ENCODE measurements at regions not wholly inside any gene's neighbourhood (a gene's known extent, or its start where the extent isn't known, plus 50 kb on each side); places are given as distances from the start of the nearest gene placed in this dataset.
"Not testable (repeated sequence)": the region's sequence is repeated elsewhere in the genome, so short reads cannot be mapped to it uniquely, and the experiment has no call there.

DNA sequence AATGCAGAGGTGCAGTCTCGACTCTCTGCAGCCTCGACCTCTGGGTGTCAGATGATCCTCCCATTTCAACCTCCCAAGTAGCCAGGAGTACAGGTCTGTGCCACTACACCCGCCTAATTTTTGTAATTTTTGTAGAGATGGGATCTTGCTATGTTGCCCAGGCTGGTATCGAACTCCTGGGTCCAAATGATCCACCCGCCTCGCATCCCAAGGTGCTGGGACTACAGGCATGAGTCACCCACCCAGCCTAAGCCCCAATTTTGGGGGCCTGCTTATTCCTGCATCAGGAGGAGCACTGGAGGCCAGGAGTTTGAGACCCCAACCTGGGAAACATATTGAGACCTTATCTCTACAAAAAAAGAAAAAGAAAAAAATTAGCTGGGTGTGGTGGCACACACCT lies 80.1 kb upstream of the ADGRE5 start:
- WGBS, 2 donors, result 89 to 97% methylated on average over 6 of the region's 6 CpGs
- no peak for DNase-seq

DNA sequence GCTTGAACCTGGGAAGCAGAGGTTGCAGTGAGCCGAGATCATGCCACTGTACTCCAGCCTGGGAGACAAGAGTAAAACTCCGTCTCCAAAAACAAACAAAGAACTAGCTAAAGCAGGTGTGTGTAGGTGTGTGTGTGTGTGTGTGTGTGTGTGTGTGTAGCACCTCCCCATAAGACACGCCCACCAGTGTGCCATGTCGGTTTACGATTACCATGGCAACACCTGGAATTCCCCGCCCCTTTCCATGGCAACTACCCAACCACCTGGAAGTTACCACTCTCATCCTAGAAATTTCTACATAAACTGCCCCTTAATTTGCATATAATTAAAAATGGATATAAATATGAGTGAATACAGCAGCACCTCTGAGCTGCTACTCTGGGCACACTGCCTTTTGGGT lies 80.9 kb upstream of the ADGRE5 start:
- H3K27me3 ChIP-seq, result no peaks in the 10 kb centered on the region
- WGBS, 2 donors, result 69 to 75% methylated on average over 6 of the region's 6 CpGs
- H3K27ac ChIP-seq, result no peak overlapping the region
- intact Hi-C loops (cut with DNase I), result no loop called here
- no peak for TF ChIP-seq POLR2A (IDR thresholded peaks at IDR 0.05)
- TF ChIP-seq, protein P1, sequence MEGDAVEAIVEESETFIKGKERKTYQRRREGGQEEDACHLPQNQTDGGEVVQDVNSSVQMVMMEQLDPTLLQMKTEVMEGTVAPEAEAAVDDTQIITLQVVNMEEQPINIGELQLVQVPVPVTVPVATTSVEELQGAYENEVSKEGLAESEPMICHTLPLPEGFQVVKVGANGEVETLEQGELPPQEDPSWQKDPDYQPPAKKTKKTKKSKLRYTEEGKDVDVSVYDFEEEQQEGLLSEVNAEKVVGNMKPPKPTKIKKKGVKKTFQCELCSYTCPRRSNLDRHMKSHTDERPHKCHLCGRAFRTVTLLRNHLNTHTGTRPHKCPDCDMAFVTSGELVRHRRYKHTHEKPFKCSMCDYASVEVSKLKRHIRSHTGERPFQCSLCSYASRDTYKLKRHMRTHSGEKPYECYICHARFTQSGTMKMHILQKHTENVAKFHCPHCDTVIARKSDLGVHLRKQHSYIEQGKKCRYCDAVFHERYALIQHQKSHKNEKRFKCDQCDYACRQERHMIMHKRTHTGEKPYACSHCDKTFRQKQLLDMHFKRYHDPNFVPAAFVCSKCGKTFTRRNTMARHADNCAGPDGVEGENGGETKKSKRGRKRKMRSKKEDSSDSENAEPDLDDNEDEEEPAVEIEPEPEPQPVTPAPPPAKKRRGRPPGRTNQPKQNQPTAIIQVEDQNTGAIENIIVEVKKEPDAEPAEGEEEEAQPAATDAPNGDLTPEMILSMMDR (IDR thresholded peaks at IDR 0.05), result no peak
- no peaks in the 10 kb centered on the region for H3K36me3 ChIP-seq
- H3K4me3 ChIP-seq (replicated peaks in 1 of 3), result no peak overlapping the region
- H3K4me1 ChIP-seq, result no peaks in the 10 kb centered on the region
- H3K9me3 ChIP-seq, result no peaks in the 10 kb centered on the region
- no peak for DNase-seq

More for the DNA sequence above, 80.1 kb upstream of the ADGRE5 start:
- TF ChIP-seq, protein P1 (IDR thresholded peaks at IDR 0.05), result no peak
- TF ChIP-seq POLR2A (IDR thresholded peaks at IDR 0.05), result no peak
- H3K4me3 ChIP-seq (replicated peaks in 1 of 3), result no peak overlapping the region
- H3K36me3 ChIP-seq, result no peaks in the 10 kb centered on the region
- no peaks in the 10 kb centered on the region for H3K4me1 ChIP-seq
- no peaks in the 10 kb centered on the region for H3K27me3 ChIP-seq
- intact Hi-C loops (cut with DNase I), result no loop called here
- H3K27ac ChIP-seq, result no peak overlapping the region
- H3K9me3 ChIP-seq, result no peaks in the 10 kb centered on the region

DNA sequence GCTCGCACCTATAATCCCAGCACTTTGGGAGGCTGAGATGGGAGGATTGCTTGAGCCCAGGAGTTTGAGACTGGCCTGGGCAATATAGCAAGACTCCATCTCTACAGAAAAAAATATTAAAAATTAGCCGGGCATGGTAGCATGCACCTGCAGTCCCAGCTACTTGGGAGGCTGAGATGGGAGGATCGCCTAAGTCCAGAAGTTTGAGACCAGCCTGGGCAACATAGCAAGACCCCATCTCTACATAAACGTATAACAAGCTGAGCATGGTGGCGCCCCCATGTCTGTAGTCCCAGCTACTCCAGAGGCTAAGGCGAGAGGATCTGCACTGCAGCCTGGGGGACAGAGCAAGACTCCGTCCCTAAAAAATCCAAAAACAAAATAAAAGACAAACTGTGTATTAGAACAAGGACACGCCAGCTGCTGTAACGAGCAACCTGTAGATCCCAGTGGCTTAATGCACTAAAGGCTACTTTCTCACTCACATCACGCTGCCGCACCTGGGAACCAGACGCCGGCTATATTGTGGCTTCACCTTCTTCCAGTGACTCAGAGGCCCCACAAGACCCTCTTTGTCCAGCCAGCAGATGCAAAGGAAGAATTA lies 81.9 kb upstream of the ADGRE5 start:
- H3K36me3 ChIP-seq; H3K9me3 ChIP-seq; H3K4me1 ChIP-seq; H3K27ac ChIP-seq; H3K4me3 ChIP-seq (replicated peaks in 1 of 3); intact Hi-C loops (cut with DNase I); H3K27me3 ChIP-seq; DNase-seq: not testable (repeated sequence)
- 94 to 96% methylated on average over 13 of the region's 13 CpGs for WGBS, 2 donors

DNA sequence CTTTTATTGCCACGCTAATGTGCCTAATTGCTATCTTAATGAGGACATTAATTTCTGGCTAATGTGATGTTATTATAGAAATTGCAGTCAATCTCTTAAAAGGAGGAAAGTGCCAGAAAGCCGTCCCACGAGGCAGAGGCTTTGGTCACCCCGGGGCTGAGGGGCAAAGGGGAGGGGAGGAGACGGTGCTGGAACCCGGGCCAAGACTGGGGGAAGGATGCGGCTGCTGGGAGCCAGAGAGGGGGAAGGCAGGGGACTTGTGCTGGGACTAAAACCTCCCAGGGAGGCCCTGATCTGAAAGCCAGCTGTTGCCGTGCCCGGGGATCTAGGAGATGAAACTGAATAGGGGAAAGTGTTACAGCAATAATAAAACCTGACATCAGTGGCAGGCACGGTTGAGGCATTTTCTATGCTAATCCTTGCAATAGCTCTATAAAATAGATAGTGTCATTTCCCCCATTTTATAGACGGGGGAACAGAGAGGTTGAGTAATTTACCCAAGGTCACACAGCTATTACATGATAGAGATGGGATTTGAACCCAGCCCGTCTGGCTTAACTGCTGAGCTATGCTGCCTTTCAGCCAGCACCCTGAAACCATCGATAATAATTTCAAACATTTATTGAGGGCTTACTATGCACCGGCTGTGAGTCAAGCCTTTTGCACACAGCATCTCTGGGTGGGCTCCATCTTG lies 83.2 kb upstream of the ADGRE5 start:
- H3K9me3 ChIP-seq; H3K4me1 ChIP-seq; H3K4me3 ChIP-seq (replicated peaks in 1 of 3); H3K36me3 ChIP-seq; intact Hi-C loops (cut with DNase I); DNase-seq; H3K27ac ChIP-seq; H3K27me3 ChIP-seq: not testable (repeated sequence)
- WGBS, 2 donors, result 45 to 53% methylated on average over 14 of the region's 14 CpGs

DNA sequence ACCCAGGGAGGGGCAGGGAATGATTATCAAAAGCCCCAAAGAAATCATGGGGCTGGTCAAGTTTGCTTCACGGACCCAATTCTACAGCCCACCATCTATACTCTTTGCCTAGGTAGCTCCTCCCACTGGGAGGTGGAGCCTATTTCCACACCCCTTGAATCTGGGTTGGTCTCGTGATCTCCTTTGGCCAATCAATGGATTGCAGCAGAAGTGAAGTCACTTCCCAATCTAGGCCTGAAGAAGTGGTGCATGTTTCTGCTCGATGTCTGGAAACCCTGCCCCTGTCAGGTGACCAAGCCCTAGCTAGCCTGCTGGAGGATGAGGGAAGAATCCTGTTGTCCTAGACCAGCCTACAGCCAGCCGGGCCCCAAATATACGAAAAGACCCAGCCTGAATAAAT lies 86.3 kb upstream of the ADGRE5 start:
- H3K27ac ChIP-seq; H3K4me1 ChIP-seq; H3K27me3 ChIP-seq; DNase-seq; H3K9me3 ChIP-seq; intact Hi-C loops (cut with DNase I); H3K36me3 ChIP-seq; H3K4me3 ChIP-seq (replicated peaks in 1 of 3): not testable (repeated sequence)
- WGBS, 2 donors, result 74 to 82% methylated on average over 5 of the region's 5 CpGs

DNA sequence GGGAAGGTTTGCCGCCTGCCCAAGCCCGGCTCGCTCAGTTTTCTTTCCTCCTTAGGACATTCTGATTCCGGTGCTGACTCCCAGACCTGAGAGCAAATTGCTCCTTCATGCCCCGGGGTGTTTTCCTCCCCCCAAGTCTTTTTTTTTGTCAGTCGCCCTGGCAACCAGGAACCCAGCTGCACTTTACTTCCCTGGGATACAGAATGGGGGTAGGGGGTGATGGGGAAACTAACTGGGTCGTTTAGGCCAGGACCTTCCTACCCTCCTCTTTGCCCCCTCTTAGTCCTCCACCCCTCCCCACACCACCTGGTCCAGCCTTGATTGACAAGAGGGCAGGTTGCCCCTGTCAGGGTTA lies 87.5 kb upstream of the ADGRE5 start:
- H3K36me3 ChIP-seq; H3K4me3 ChIP-seq (replicated peaks in 1 of 3); intact Hi-C loops (cut with DNase I); H3K27me3 ChIP-seq; H3K9me3 ChIP-seq; H3K27ac ChIP-seq; DNase-seq; H3K4me1 ChIP-seq: not testable (repeated sequence)
- 29 to 31% methylated on average over 7 of the region's 7 CpGs for WGBS, 2 donors

DNA sequence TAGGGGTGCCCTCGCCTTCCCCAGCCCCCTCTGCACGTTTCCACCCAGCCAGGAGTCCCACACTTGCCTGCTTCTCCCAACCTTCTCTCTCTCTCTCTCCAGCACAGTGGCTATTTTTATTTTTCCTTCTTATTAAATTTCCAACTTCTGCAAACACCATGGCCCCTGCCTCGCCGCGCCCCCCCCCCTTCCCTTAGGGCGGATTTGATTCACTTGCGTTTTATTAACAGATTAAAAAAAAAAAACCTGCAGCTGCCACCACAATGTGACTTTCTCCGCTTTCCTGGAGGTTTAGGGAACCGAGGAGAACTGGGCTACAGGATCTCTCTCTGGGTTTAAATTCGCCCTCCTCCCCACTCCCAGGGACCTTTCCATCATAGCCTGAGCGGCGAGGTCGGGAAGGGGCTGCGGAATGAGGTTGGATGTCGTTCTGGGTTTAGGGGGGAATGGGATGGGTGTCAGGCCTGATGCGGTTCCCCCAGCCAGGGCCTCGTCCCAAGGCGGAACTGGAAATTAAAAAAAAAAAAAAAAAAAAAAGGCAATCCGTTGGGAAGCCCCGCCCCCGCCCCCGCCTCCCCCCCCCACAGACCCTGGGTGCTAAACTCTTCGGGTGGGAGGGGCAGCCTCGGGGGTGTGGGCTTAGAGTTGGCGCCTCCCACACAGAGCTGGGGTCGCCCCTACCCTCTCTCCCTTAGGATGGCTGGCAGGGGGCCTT lies 87.3 kb upstream of the ADGRL1 start:
- H3K4me3 ChIP-seq (replicated peaks in 1 of 3); DNase-seq; H3K27me3 ChIP-seq; H3K36me3 ChIP-seq; H3K9me3 ChIP-seq; intact Hi-C loops (cut with DNase I); H3K4me1 ChIP-seq; H3K27ac ChIP-seq: not testable (repeated sequence)
- 12 to 14% methylated on average over 25 to 26 of the region's 26 CpGs for WGBS, 2 donors

DNA sequence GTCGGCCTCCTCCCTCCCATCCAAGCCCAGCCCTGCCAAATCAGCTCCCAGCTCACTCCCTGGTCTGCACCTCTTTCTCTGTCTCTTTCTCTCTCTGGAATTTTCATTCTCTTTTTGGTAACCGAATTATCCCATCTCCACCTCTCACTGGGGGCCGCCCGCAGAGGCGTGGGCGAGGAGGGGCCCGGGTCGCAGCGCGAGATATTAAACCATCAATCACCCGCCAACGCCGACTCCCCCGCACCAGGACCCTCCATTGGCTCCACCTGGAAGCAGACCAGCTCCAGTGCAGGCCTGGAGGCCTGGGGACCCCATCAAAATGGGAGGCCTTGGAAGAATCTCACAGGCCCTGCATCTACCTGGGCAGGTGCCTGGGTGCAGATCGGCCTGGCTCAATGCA lies 83.8 kb upstream of the ADGRL1 start:
- H3K9me3 ChIP-seq; H3K27me3 ChIP-seq; intact Hi-C loops (cut with DNase I); H3K4me1 ChIP-seq; H3K27ac ChIP-seq; DNase-seq; H3K4me3 ChIP-seq (replicated peaks in 1 of 3); H3K36me3 ChIP-seq: not testable (repeated sequence)
- 76 to 82% methylated on average over 14 to 15 of the region's 15 CpGs for WGBS, 2 donors

DNA sequence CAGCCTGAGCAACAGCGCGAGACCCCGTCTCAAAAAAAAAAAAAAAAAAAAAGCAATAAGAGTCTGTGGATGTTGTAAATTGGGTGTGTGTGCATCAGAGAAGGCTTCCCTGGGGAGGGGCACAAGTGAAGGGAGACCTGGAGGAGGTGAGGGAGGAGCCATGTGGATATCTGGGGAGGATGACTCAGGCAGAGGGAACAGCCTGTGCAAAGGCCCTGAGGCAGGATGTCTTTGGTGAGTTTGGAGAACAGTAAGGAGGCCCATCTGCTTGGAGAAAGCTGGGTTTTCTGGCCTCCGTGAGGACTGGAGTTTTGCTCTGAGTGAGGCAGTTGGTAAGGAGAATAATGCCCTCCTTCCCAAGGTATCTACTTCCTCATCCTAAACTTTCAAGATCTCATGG lies 81.9 kb upstream of the ADGRL1 start:
- H3K4me1 ChIP-seq; H3K9me3 ChIP-seq; H3K27me3 ChIP-seq; H3K36me3 ChIP-seq; DNase-seq; intact Hi-C loops (cut with DNase I); H3K4me3 ChIP-seq (replicated peaks in 1 of 3); H3K27ac ChIP-seq: not testable (repeated sequence)
- 94 to 95% methylated on average over 3 to 4 of the region's 4 CpGs for WGBS, 2 donors

DNA sequence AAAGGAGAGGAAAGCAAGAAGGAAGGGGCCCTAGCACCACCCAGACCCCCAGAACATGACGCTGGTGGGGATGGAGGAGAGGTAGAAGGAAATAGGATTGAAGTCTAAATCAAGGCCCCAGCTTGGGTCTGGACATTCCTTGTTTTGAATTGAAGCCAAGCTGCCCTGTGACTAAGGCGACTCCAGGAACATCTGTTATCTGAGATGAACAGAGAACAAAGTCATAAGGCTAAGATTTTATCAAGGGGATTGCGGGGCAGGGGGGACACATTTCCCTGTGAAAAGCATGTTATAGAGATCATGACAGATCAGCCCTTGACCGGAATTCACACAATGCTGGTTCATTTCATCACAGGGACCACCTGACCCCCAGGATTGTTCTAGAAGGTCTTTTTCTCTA lies 80.6 kb upstream of the ADGRL1 start:
- intact Hi-C loops (cut with DNase I); H3K9me3 ChIP-seq; H3K4me1 ChIP-seq; H3K4me3 ChIP-seq (replicated peaks in 1 of 3); H3K27ac ChIP-seq; DNase-seq; H3K36me3 ChIP-seq; H3K27me3 ChIP-seq: not testable (repeated sequence)
- WGBS, 2 donors, result 82 to 86% methylated on average over 4 of the region's 4 CpGs

DNA sequence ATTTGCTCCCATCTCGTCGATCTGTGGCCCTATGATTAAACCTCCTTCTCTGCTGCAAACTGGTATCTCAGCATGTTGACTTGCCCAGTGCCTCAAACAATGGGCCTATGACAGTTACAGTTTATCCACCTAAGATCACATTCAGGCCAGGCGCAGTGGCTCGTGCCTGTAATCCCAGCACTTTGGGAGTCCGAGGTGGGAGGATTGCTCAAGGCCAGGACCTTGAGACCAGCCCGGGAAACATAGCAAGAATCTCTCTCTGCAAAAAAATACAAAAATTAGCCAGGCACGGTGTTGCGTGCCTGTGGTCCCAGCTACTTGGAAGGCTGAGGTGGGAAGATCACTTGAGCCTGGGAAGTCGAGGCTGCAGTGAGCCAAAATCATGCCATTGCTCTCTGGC lies 79.8 kb upstream of the ADGRL1 start:
- 91 to 92% methylated on average over 9 of the region's 9 CpGs for WGBS, 2 donors
- DNase-seq; H3K27ac ChIP-seq; H3K36me3 ChIP-seq; H3K9me3 ChIP-seq; H3K4me3 ChIP-seq (replicated peaks in 1 of 3); H3K27me3 ChIP-seq; H3K4me1 ChIP-seq; intact Hi-C loops (cut with DNase I): not testable (repeated sequence)

Measured in thyroid gland (tissue), 4 donors.